Stimulated activated CD4-positive, alpha-beta T cell treated with anti-CD3 and anti-CD28 coated beads, Interleukin-1b, Interleukin-23, amount 100 ng/mL, for 4 hours (primary cell): ENCODE measurements at regions not wholly inside any gene's neighbourhood (a gene's known extent, or its start where the extent isn't known, plus 50 kb on each side); places are given as distances from the start of the nearest gene placed in this dataset.
"Not testable (repeated sequence)": the region's sequence is repeated elsewhere in the genome, so short reads cannot be mapped to it uniquely, and the experiment has no call there.

Experiments
- DNase-seq, 2 donors: peaks; one replicate each; pipeline ENCODE4 v3.0.0-alpha.2; 2020; ENCODE audit warnings: low read depth in 2 of 2

GRCh38 chr10:113494761-113495160 lies 58.1 kb upstream of the HABP2 start:
- DNase-seq = no peak

GRCh38 chr10:113495553-113495952 lies 57.3 kb upstream of the HABP2 start:
- DNase-seq = no peak

GRCh38 chr10:113496111-113497109 lies 56.4 kb upstream of the HABP2 start:
- DNase-seq = no peak

GRCh38 chr10:113497198-113497597 lies 55.7 kb upstream of the HABP2 start:
- no peak for DNase-seq

- no peak for DNase-seq
These were observed 53.9 kb upstream of the HABP2 start for GRCh38 chr10:113498997-113499396.

GRCh38 chr10:113499806-113500205 lies 53.0 kb upstream of the HABP2 start:
- DNase-seq = no peak

- DNase-seq = not testable (repeated sequence)
These were observed 51.8 kb upstream of the HABP2 start for GRCh38 chr10:113501031-113501430.
